HG02885 (cell line): ENCODE measurements at regions not wholly inside any gene's neighbourhood (a gene's known extent, or its start where the extent isn't known, plus 50 kb on each side); places are given as distances from the start of the nearest gene placed in this dataset.

Source experiments
- ATAC-seq: cut with Tn5 transposase; IDR thresholded peaks from one replicate; pipeline ENCODE4 v1.9.1; 2021; ENCODE audit warnings: mild to moderate bottlenecking; ENCODE audit not compliant: unreplicated experiment, poor library complexity

GRCh38 chr13:85260896-85261295 lies 538.3 kb downstream of the SLITRK6 start:
- no peak for ATAC-seq

- ATAC-seq, result no peak
Observed at GRCh38 chr13:85255978-85256377, 543.2 kb downstream of the SLITRK6 start.

DNA sequence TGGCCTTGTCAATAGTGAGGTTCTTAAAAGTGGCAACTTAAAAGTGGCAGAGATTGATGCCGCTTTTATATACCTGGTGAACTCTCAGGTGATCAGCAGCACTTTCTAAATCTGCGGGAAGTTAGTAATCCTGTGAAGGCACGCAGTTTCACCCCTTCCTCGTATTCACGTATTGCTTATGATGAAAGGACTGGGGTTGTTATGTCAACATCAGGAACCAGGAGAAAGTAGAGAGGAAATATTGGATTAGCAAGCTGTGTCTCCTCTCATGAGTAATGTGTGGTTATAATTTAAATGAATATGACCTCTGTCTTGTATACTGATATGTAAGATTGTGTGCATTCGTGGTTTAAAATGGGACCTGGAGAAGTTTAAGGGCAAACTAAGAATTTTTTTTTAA lies 544.6 kb downstream of the SLITRK6 start:
- no peak for ATAC-seq

- no peak for ATAC-seq
Observed at GRCh38 chr13:85249151-85249550, 550.1 kb downstream of the SLITRK6 start.

GRCh38 chr13:85247780-85248179 lies 551.4 kb downstream of the SLITRK6 start:
- ATAC-seq, result no peak

GRCh38 chr13:85243831-85244230 lies 555.4 kb downstream of the SLITRK6 start:
- no peak for ATAC-seq

DNA sequence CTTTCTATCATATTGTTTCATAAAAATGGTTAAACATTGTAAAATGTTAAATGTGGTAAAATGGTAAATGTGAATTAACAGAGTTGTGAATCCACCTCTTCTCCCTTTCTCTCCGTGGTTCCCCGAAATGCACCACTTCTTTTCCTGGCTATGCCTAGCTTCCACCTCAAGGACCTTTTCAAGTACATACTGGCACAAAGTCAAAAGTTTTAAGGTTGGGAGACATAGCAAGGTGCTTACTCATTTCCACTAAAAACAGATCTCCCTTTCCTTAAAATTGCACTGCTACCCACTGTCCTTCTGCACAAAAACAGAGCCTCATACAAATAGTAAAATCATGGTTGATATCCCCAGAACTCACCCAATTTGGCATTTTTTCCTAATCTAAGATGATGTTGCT lies 558.2 kb downstream of the SLITRK6 start:
- ATAC-seq, result no peak

DNA sequence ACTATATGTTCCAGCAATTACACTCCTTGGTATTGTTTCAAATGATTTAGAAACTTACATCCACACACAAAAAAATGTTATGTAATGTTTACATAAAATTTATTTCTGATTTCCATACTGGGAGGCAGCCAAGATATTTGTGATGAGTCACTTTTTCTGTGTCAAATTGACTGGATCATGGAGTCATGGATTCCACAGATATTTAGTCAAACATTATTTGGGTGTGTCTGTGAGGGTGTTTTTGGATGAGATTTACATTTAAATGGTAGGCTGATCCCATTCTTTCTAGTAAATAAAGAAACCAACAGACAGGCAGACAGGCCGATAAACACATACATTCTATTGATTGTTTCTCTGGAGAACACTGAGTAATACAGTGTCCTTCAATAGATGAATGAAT lies 562.8 kb downstream of the SLITRK6 start:
- no peak for ATAC-seq

DNA sequence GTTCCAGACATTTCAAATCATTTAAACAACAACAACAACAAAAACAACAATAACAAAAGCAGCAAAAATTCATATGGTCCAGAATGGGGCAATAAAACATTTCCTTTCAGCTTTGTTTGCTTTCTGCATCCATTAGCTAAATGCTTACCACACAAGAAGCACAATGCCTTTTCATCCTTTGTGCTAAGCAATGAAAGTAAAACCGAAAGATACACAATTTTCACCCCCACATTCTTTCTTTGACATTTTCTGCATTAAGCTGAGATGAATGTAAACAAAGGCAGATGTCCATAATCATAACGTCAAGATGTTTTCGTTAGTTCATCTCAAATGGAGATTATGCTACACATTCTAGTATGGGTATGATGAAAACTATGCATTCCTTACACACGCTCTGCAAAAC lies 568.5 kb downstream of the SLITRK6 start:
- ATAC-seq, result no peak

DNA sequence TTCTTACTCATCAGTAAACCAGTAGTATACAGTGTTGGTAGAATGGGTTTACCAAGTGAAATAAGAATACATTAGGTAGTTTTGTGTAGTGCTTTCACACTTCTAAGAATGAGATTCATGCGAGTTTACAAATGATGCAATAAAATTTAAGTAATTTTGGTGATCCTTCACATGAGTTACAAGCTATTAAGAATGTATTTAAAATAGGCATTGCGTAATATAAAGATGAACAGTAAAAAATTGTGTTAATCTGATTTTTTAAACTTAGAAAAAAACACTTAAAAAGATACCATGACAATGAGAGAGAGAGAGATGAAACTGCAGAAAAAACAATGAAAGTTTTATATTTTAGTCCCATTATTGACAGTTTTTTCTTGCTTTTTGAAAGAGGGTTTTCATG lies 570.5 kb downstream of the SLITRK6 start:
- ATAC-seq, result no peak

DNA sequence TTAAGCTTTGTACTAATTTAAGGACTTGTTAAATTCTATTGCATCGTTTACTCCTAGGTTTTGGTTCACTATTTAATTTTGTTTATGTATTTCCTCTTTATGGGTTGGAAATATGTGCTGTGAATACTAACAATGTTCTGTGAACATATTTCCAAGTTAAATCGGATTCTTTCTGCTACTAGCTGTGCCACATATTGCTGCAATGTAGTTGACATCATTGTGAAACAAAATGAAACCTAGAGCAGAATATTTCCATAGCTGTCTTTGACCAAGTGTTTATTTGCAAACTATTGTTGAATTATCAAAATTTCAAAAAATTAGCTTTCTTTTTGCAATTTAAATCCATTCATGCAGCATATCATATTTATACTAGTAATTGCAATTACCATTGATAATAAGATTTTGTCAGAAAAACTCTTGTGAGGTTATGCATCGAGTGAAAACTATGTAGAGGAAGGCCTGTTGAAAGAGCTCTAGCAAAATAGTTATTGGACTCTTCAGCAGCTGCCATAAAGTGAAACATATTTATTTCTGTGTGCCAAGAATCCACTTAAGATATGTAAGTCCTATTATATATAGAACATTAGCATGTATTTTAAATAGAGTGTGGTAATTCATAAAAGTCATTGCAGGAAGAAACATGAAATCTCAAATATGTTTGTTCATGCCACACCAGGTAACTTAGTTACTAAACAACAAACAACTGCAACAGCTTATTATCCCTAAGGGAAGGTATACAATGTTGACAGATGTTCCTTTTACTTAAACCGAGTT lies 575.1 kb downstream of the SLITRK6 start:
- no peak for ATAC-seq

GRCh38 chr13:85216576-85216975 lies 582.6 kb downstream of the SLITRK6 start:
- ATAC-seq, result no peak

DNA sequence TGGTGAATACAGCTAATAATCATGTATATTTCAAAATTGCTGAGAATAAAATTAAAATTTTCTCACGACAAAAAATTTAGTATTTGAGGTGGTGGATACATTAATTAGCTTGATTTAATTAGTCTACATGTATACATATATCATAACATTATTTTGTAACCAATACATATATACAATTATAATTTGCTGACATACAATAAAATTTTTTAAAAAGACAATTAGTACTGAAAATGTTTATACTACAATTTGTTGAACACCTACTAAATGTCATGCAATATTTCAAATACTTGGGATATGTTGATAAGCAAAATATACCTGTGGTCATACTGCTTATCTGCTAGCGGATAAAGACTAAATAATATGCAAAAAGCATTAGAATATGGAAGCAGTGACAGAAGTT lies 586.5 kb downstream of the SLITRK6 start:
- ATAC-seq, result no peak

- no peak for ATAC-seq
Observed at GRCh38 chr13:85204668-85205344, 594.4 kb downstream of the SLITRK6 start.

DNA sequence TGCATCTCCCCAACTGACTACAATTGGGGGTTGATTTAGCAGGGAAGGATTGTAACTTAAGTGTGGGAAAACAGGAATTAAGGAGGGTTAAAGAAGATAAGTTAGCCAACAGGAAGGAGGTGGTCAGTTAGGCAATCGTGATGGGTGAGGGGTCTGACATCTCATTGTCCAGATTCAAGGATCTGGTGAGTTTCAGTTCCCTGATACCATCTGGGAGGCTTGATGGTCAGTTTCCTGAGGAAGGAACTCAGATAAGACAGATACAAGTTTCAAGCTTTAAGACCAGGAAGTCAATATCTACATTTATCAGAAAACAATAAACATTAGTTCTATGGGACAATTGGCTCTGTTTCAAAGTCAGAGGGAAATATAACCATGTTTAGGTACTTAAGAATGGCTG lies 601.8 kb downstream of the SLITRK6 start:
- no peak for ATAC-seq

DNA sequence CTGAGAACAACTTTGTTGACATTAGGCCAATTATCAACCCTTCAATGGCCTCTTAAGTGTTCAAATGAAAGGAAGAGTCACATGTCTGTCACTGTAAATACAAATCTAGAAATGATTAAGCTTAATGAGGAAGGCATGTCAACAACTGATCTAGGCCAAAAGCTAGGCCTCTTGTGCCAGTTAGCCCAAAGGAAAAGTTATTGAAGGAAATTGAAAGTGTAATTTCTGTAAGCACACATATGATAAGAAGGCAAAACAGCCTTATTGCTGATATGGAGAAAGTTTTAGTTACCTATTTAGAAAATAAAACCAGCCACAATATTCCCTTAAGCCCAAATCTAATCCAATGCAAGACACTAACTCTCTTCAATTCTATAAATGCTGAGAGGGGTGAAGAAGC lies 604.7 kb downstream of the SLITRK6 start:
- no peak for ATAC-seq

DNA sequence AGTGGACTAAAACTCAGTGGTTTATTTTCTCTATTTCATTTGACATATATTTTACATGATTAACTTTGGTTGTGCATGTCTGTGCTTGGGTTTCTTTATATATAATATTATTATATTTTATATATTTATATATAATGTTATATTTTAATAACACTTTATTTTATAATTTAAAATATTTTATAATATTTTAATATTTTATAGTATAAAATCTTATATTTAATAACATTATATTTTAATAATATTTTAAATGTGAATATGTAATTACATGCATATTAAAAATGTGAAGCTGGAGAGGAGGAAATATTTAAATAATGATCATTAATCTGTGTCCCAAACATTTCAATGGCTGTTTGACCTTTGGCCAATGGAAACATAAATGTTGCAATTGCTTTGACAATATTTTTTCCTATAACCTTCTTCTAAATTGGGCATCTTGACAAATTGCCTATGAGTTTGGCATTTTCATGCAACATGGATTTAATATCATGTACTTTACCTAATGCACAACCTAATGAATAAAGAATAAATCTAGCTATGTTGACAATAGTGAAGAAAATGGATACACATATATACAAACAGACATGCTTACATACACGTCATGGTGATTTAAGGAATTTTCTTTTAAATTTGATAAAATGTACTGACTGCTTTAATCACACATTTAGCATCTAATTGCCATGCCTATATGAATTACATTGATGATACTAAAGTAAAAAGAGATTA lies 607.1 kb downstream of the SLITRK6 start:
- no peak for ATAC-seq

GRCh38 chr13:85186356-85187045 lies 612.7 kb downstream of the SLITRK6 start:
- ATAC-seq, result no peak

DNA sequence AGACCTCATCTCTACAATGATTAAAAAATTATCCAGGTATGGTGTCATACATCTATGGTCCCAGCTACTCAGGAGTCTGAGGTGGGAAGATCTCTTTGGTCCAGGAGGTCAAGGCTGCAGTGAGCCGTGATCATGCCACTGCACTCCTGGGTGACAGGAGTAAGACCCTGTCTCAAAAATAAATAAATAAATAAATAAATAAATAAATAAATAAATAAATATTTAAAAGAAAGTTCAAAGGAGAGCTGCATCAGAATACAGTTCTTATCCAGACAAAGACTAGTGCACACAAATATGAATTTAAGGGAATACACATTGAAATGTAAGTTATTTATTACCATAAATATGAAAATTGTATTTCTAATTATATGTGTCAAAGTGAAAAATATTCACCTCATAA lies 624.9 kb downstream of the SLITRK6 start:
- no peak for ATAC-seq

- no peak for ATAC-seq
Observed at GRCh38 chr13:85170372-85170771, 628.8 kb downstream of the SLITRK6 start.

- ATAC-seq, result no peak
Observed at GRCh38 chr13:85166891-85167290, 632.3 kb downstream of the SLITRK6 start.
